ENCODE measurements at regions not wholly inside any gene's neighbourhood (a gene's known extent, or its start where the extent isn't known, plus 50 kb on each side); places are given as distances from the start of the nearest gene placed in this dataset.
"Not testable (repeated sequence)": the region's sequence is repeated elsewhere in the genome, so short reads cannot be mapped to it uniquely, and the experiment has no call there.

- no peak for DNase-seq (ENCODE audit: low read depth in 2 of 2)
These were observed 909.4 kb upstream of the LRFN5 start for GRCh38 chr14:40697231-40697630.

- no peak for DNase-seq (ENCODE audit: low read depth in 2 of 2)
These were observed 912.7 kb upstream of the LRFN5 start for GRCh38 chr14:40694023-40694422.

DNA sequence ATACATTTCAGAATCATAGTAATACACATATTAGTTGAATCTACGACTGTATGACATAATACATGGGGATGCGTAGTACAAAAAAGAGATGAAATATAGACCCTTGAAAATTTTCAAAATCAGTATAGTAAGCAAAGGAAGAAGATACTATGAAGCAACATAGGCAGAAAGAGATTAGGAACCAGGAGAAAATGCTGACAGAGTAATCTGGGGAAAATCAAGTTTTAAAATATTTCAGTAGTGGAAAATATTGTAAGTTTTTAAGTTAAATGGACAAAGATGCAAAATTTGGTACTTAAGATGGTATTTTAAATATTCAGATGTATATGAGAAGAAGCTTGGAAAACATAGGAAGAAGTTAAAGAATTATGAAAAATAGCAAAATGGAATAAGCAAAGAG is 915.6 kb upstream of the LRFN5 start:
- DNase-seq (ENCODE audit: low read depth in 2 of 2): no peak

GRCh38 chr14:40685764-40686163 is 920.9 kb upstream of the LRFN5 start:
- no peak for DNase-seq (ENCODE audit: low read depth in 2 of 2)

- no peak for DNase-seq (ENCODE audit: low read depth in 2 of 2)
These were observed 922.3 kb upstream of the LRFN5 start for GRCh38 chr14:40684328-40684727.

- DNase-seq (ENCODE audit: low read depth in 2 of 2): no peak
These were observed 924.4 kb upstream of the LRFN5 start for GRCh38 chr14:40682131-40682913.

- DNase-seq (ENCODE audit: low read depth in 2 of 2): no peak
These were observed 927.4 kb upstream of the LRFN5 start for GRCh38 chr14:40679256-40679655.

- not testable (repeated sequence) for DNase-seq (ENCODE audit: low read depth in 2 of 2)
These were observed 929.5 kb upstream of the LRFN5 start for GRCh38 chr14:40677206-40677605.

- DNase-seq (ENCODE audit: low read depth in 2 of 2): no peak
These were observed 932.2 kb upstream of the LRFN5 start for GRCh38 chr14:40674502-40674901.

- no peak for DNase-seq (ENCODE audit: low read depth in 2 of 2)
These were observed 950.4 kb upstream of the LRFN5 start for GRCh38 chr14:40656311-40656710.

DNA sequence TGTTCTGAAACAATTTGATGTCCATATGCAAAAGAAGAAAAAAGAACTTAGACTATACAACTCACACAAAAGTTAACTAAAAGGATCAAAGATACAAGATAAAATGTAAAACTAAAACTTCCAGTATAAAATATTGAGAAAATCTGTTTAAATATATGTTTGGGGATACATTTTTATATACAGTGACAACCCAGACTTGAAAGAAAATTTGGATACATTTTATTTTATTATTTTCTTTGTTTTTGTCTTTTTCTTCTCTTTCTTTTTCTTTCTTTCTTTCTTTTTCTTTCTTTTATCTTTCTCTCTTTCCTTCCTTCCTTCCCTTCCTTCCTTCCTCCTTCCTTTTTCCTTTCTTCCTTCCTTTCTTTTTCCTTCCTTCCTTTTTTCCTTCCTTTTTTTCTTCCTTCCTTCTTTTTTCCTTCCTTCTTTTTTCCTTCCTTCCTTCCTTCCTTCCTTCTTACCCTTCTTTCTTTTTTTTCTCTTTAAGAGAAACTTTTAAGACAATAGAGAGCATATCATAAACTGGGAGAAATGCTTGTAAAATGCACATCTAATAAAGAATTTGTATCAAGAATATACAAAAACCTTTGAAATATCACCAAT is 954.5 kb upstream of the LRFN5 start:
- no peak for DNase-seq (ENCODE audit: low read depth in 2 of 2)

- DNase-seq (ENCODE audit: low read depth in 2 of 2): no peak
These were observed 976.2 kb upstream of the LRFN5 start for GRCh38 chr14:40630471-40630870.

DNA sequence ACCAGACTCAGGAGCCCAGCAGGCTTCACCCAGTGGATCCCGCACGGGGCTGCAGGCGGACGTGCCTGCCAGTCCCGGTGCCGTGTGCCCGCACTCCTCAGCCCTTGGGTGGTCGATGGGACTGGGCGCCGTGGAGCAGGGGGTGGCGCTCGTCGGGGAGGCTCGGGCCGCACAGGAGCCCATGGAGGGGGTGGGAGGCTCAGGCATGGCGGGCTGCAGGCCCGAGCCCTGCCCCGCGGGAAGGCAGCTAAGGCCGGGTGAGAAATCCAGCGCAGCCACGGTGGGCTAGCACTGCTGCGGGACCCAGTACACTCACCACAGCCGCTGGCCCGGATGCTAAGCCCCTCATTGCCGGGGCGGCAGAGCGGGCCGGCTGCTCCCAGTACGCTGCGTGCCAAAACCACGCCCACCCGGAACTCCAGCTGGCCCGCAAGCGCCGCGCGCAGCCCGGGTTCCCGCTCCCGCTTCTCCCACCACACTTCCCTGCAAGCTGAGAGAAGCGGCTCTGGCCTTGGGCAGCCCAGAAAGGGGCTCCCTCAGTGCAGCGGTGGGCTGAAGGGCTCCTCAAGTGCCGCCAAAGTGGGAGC is 977.0 kb upstream of the LRFN5 start:
- not testable (repeated sequence) for DNase-seq (ENCODE audit: low read depth in 2 of 2)

DNA sequence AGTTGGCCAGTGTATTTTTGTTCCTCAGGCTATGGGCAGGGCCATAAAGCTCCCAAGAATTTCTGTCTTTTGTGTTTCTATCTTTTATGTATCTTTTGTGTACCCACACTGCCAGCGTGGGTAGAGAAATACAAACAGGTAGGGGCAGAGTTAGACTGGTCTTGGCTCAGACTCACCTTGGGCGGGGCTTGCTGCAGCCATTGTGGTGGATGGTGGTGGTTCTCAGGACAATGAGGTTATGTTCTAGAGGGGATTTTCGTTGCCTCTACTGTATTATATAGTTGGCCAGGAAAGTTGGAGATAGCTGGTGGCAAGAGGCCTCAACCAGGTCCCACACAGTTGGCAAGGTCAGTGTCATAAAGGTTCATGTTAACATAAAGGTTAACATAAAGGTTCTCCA is 977.5 kb upstream of the LRFN5 start:
- no peak for DNase-seq (ENCODE audit: low read depth in 2 of 2)

- no peak for DNase-seq (ENCODE audit: low read depth in 2 of 2)
These were observed 983.0 kb upstream of the LRFN5 start for GRCh38 chr14:40623643-40624042.

GRCh38 chr14:40618225-40618898 is 988.3 kb upstream of the LRFN5 start:
- DNase-seq (ENCODE audit: low read depth in 2 of 2): no peak

DNA sequence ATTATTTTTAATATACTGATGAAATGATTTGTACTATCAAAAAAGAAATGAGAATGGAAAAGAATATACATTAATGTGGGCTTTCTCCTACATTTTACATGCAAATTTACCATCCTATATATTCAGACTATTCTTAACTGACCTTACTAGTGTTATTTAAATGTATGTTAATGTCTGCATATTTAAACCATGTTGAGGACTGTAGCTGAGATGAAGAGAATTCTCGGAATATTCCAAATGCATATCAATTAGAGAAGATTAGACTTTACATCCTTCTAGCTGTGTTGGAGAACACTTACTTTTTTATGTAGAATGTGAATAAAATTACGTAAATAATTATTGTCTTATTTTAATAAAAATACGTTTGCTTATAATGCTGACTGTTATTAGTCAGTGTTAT is 990.1 kb upstream of the LRFN5 start:
- no peak for DNase-seq (ENCODE audit: low read depth in 2 of 2)

- no peak for DNase-seq (ENCODE audit: low read depth in 2 of 2)
These were observed 1005.6 kb upstream of the LRFN5 start for GRCh38 chr14:40601063-40601462.

DNA sequence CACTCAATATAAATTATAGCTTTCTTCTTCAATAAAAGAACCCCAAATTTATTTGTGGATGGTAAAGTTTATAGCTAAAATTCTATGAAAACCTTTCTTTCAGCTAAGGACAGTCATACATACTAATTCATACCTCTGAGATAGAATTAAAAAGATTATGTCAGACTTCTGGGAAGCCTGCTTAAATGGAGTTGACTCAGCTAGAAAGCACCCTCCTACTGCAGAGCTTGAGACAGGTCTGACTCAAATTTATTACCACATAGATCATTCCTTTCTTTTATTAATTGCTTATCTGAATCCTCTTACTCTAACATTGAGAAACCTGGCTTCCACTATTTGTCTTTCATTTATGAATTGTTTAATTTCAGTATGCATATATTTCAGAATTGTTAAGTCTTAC is 1007.0 kb upstream of the LRFN5 start:
- no peak for DNase-seq (ENCODE audit: low read depth in 2 of 2)

GRCh38 chr14:40581264-40581663 is 1025.4 kb upstream of the LRFN5 start:
- DNase-seq (ENCODE audit: low read depth in 2 of 2): no peak

GRCh38 chr14:40576880-40577478 is 1029.7 kb upstream of the LRFN5 start:
- no peak for DNase-seq (ENCODE audit: low read depth in 2 of 2)

DNA sequence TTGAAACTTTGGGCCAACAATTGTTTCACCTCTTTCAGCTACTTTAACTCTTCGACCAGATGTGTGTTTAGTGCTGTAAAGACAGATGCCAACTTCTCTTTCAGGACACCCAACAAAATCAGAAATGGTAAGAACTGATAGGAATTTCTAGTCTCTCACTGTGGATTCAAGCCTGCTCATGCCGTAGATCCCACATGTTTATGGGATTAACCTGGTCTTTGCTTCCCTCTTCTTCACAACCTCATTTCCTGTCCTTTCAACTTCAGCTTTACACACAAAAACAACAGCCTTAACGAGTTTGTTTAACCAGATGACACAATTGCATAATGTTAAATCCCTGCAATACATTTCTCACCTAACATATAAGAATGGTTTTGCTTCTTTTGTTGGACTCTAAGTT is 1031.9 kb upstream of the LRFN5 start:
- no peak for DNase-seq (ENCODE audit: low read depth in 2 of 2)
